Fibroblast of peridontal ligament (primary cell): ENCODE measurements at regions not wholly inside any gene's neighbourhood (a gene's known extent, or its start where the extent isn't known, plus 50 kb on each side); places are given as distances from the start of the nearest gene placed in this dataset.
"Not testable (repeated sequence)": the region's sequence is repeated elsewhere in the genome, so short reads cannot be mapped to it uniquely, and the experiment has no call there.

Experiments
- DNase-seq: peaks from one replicate; pipeline ENCODE4 v3.0.0-alpha.2; 2010; ENCODE audit errors: extremely low read depth

DNA sequence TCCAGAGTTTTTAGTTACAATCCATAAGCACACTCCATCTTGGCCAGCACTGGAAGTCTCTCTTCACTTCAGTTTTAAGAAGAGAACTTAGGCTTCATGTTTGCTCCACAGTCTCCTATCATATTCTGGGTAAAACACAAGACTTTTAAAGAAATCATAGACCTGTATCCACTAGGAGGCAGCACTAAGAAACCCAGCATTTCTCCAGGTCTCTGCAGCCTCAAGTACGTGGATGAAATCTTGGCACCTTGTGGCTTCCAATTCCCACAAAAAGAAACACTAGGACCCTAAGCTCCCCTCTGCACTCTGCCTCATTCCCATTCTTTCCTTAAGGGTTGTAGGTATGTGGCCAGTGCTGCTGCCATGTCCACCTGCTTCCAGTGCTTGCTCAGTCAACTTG, 367.3 kb upstream of the CASK start:
- no peak for DNase-seq

DNA sequence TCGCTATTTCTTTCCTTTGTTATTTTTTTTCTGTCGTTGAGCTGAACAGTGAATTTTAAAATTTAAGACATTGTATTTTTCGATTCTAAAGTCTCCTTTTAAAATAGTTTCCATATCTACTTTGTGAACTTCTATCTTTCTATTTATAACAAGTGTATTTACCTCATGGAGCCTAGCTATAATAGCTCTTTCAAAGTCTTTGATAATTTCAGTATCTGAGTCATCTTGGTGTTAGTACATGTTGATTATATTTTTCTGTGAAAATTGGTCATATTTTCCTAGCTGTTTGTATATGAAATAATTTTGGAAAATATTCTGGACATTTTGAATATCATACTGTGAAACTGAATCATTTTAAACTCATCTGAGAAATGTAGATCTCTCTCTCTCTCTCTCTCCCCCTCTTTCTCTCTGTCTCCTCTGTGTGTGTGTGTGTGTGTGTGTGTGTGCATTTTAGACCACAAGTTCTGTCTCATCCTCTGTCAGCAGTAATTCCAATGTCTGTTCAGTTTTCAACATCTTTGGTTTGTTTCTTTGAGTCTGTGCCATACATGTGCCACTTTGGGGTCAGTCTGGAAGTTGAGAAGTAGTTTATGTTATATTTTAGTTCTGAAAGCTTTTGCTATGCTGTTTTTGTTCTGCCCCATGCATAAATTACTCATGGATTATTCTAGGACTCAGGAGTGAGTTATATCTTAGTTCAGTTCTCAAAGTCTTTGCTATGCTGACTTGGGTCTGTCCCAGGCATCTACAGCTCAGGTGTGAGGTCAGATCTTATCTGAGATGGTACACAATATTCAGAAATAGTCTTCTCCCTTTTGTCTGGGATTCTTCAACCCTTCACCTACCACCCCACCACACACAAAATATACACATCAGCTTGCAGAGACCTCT, 366.4 kb upstream of the CASK start:
- no peak for DNase-seq

DNA sequence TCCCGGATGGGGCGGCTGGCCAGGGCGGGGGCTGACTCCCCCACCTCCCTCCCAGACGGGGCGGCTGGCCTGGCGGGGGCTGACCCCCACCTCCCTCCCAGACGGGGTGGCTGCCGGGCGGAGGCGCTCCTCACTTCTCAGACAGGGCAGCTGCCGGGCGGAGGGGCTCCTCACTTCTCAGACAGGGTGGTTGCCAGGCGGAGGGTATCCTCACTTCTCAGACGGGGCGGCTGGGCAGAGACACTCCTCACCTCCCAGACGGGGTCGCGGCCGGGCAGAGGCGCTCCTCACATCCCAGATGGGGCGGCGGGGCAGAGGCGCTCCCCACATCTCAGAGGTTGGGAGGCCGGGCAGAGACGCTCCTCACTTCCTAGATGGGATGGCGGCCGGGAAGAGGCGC, 362.3 kb upstream of the CASK start:
- DNase-seq = not testable (repeated sequence)

DNA sequence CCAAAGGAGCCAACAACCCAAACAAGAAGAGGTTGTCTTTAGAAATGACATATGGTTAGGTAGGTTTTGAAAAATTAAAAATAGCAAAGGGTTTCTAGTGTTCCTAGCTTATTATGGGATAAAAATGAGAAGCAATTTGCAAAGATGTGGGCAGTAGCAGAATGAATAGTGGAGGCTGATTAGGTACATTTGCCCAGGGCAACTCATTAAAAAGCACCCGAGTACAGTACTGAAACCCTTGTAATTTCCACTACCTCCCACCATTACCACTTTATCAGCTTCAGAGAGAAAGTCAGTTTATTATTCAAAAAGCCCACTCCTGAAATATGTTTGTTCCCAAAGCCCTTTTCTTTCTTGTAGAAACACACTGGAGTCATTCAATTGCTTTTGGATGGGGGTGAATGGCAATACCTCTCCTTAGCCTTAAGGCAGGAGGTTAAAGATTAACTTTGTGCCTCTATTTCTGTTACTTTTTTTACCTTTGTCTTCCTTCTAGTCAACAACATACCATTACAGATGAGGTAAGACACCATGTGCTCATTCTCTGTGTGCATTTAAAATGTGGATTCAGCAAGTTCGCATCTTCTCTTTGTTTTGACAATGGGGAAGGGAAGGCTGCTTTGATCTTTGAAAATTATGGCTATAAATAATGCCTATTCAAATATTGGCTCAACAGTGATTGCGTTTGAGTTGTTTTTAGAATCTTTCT, 353.8 kb upstream of the CASK start:
- no peak for DNase-seq

- DNase-seq = no peak
Observed at GRCh38 chrX:42274151-42274550, 350.8 kb upstream of the CASK start.

DNA sequence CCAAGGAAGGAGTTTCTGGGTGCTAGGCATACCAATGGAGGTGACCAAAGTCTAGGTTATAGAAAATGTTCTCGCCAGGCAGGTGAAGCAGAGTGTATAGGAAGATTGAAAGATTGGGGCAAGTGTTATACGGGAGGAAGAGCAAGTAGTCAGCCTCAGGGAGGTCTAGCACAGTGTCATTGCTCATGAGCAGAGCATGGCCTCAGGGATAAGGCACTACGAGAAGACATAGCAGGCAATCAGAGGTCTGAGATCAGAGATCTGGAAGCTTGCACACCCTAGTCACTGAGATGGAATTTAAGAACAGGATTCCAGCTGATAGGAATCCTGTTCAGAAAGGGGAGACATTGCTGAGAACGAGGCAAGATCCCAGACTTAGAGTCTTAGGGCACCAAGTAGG, 350.0 kb upstream of the CASK start:
- no peak for DNase-seq

DNA sequence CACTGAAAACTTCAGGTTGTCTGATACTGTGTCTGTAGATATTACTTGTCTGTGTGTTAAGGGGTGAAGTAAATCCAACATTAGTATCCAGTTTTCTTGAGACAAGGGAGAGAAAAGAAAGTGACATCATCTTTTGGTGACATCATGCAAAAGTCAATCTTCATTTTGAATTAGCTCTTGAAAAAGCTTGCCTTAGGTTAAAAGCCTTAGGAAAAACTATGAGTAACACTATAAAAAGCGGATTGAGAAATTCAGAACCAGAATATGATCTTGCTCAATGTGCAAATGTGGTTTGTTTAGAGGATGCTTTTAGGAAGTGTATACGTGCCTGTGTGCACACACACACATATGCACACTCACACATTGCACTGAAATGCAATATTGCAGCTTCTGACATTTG, 345.8 kb upstream of the CASK start:
- peak; percentile 1 for DNase-seq

GRCh38 chrX:42260854-42261253, 337.5 kb upstream of the CASK start:
- no peak for DNase-seq

GRCh38 chrX:42248226-42248625, 324.9 kb upstream of the CASK start:
- DNase-seq = no peak

DNA sequence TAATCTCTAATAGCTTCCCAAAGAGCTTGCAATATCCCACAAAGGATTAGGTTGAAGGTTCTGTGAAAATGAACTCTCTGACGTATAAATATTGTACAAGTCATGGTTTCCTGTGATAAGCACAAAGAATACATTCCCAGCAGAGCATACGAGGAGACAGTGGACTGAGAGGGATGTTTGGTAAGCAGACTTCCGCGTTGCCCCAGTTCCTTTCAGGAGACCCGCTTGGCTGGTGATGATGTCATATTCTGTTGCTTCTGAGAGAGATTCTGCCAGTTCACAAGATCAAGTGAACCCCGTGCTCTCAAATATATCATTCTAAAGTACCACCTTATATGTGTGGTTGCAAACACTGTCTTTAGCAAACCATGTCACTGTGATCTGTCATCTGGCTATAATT, 323.9 kb upstream of the CASK start:
- DNase-seq = peak; percentile 2

- DNase-seq = no peak
Observed at GRCh38 chrX:42246814-42247213, 323.5 kb upstream of the CASK start.

DNA sequence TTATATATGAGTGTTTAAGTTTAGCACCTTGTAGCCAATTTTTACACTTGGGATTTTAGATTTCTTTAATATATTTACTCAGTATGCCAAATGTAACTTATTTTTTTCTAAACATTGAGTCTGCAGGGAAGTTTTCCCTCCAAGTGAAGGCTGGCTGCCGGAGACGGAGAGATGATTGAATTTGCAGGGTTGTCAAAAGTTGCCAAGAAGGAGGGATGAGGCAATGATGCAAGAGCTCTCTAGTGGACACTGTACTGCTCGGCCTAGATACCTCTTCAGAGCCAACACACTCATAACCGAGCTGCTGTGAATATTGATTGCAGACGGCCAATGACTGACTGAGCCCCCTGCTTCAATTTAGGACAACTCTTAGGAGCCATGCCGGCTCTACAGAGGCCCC, 318.6 kb upstream of the CASK start:
- no peak for DNase-seq

GRCh38 chrX:42241421-42241820, 318.1 kb upstream of the CASK start:
- DNase-seq = no peak

GRCh38 chrX:42237956-42238355, 314.6 kb upstream of the CASK start:
- peak; percentile 23 for DNase-seq

DNA sequence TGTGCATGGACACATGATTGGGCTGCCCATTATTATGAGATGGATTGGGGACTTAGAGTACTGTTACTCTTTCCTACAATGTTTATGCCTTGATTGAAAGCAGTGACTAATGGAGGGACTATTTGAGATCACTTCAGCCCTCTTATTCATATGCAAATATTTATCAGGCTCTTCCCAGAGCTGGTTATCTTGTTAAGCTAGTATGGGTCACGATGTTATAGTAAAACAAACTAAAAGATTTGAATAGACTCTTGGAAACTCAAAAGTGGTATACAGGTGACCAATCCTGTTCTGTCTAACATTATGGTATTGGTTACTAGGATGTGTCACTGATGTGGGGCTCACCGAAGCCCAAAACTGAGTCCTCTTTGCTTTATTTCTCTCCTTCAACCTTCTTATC, 306.2 kb upstream of the CASK start:
- DNase-seq = no peak

DNA sequence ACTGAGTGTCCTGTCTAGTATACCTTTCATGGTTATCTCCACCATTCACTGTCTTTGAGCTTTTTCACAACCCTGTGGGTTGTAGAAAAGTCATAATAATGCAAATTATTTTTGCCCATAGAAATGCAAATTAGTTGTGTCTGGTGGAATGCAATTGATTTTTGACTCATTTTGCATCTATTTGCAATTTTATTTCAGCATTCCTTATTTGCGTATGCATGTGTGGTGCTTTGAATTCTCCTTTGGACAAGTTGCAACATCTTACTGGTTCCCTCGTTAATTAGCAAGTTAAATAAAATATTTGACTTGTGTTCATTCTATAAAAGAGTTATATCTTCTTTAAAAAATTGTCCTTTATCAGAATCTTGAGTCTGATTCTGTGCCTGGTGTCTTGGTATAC, 297.3 kb upstream of the CASK start:
- DNase-seq = no peak

- DNase-seq = no peak
Observed at GRCh38 chrX:42220083-42220482, 296.7 kb upstream of the CASK start.

DNA sequence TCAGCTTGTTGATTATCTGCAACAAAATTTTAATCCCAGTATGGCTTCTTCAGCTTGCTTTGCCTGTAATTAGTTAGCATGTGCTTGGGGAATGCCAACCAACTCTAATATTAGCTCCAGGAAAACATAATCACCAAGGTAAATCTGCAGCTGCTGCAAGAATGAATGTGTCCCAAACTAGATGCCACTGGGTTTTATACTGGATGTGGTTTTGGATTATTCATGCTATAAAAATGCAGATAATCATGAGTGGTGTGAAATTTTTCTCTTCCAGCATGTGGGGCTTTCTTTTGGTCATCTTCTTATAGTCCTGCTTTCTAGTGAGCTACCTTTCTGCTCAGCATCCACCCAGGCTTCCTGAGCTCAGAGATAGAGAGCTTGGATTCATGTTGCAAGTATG, 295.9 kb upstream of the CASK start:
- DNase-seq = no peak

DNA sequence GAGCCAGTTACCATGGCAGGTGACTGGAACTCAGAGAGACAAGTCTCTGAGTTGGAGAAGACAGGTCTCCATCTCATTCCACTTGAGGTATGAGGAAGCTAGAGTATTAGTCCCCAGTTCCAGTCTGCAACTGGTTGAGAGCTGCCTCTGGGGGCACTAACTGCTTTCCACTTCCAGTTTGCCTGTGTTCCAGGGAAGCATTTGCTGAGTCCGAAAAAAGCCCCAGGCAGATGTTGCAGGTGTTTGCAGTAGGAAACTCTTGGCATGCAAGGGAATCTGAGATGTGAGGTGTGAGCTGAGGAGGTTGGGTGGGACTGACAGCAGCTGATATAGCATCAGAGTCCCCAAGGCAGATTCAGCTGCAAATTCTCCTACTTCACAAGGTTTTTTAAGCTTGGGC, 272.2 kb upstream of the CASK start:
- DNase-seq = no peak

GRCh38 chrX:42189576-42189975, 266.2 kb upstream of the CASK start:
- no peak for DNase-seq

DNA sequence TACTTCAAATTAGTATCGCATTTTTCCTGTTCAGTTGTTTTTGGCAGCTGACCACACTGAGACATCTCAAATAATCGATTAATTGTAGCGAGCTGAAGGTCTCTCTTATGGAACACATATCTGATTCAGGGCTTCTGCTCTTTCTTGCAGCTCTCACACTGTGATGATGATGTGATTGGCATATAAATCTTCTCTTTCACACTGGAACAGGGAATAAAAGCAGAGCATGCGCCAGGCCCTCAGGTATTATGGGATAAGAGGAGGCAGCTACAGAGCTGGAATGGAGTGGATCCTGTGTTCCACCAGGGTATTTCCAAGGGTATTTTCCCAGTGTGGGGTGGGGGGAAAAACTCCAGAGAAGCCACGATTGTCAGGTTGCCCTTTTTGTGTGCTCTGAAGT, 265.4 kb upstream of the CASK start:
- no peak for DNase-seq

DNA sequence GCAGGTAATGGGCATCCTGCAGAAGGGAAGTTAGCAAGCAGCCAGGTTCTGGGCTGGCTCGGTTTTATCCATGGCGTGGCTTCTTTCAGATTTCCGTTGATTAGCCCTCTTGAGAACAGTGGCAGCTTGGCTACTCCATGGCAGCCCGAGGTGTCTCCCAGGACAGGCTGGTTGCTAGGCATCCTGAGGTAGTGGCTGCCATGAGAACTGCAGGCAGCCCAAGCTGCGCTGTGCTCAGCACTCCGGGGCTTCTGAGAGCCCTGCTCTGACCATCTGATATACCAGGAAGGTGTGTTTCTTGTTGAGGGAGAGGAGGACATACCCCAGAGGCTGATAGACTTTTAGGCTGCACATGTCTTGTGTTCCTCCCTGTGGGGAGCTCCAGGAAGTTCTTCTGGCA, 253.4 kb upstream of the CASK start:
- no peak for DNase-seq

- no peak for DNase-seq
Observed at GRCh38 chrX:42175843-42176242, 252.5 kb upstream of the CASK start.
